Type B pancreatic cell (in vitro differentiated cells): ENCODE measurements at regions not wholly inside any gene's neighbourhood (a gene's known extent, or its start where the extent isn't known, plus 50 kb on each side); places are given as distances from the start of the nearest gene placed in this dataset.
"Not testable (repeated sequence)": the region's sequence is repeated elsewhere in the genome, so short reads cannot be mapped to it uniquely, and the experiment has no call there.

Experiments
- DNase-seq: peaks from one replicate; pipeline ENCODE4 v3.0.0; 2021; ENCODE audit warnings: mixed read lengths; ENCODE audit not compliant: unreplicated experiment; ENCODE audit errors: extremely low spot score
- H3K27ac Mint-ChIP-seq: 2 replicates; pipeline ENCODE4 v1.8.0; 2021; ENCODE audit warnings: mild to moderate bottlenecking, mixed read lengths
- H3K27me3 Mint-ChIP-seq: 2 replicates; pipeline ENCODE4 v1.8.0; 2021; ENCODE audit warnings: mixed read lengths
- H3K36me3 Mint-ChIP-seq: 2 replicates; pipeline ENCODE4 v1.8.0; 2021; ENCODE audit warnings: mixed read lengths
- H3K4me1 Mint-ChIP-seq: one replicate; pipeline ENCODE4 v1.8.0; 2021; ENCODE audit warnings: mixed read lengths; ENCODE audit not compliant: unreplicated experiment
- H3K4me3 Mint-ChIP-seq: 2 replicates; pipeline ENCODE4 v1.8.0; 2021; ENCODE audit warnings: mild to moderate bottlenecking, mixed read lengths
- H3K9me3 Mint-ChIP-seq: 2 replicates; pipeline ENCODE4 v1.8.0; 2021; ENCODE audit warnings: mixed read lengths
- TF ChIP-seq, protein P1 (sequence below): fragments of 200-600 bp; sonication (generic); conservative IDR thresholded peaks from 2 replicates; pipeline ENCODE4 v1.5.0; 2021; ENCODE audit warnings: antibody characterized with exemption, mild to moderate bottlenecking

DNA sequence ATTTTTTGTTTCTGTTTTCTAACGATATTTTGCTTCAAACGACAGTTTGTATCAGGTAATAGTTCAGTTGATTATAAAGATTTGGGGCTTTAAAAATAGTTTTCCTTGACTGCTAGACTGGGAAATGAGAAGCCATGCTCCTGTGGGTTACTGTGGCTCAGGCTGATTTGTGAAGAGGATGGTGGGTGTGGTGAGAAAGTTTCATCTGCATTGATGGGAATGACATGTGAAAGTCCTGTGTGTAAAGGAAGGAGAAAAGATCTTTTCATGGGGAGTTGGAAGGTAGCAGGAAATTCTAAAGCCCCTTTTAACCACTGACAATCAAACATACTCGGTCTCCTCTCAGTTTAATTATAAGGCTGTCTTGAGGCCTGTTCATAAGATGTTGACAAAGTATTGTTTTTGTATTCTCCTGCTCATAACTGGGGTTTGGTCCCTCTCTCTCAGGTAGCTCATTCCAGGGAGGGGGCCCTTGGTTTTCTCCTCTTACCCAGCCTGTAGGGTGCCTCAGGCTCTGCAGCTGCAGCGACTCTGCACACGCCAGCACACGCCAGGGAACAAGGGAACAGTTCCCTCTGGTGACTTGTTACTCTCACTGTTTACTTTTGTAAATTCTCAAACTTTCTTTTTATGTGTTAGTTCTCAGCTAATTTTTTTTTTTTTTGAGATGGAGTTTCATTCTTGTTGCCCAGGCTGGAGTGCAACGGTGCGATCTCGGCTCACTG lies 91.6 kb downstream of the CARTPT start:
- TF ChIP-seq, protein P1, sequence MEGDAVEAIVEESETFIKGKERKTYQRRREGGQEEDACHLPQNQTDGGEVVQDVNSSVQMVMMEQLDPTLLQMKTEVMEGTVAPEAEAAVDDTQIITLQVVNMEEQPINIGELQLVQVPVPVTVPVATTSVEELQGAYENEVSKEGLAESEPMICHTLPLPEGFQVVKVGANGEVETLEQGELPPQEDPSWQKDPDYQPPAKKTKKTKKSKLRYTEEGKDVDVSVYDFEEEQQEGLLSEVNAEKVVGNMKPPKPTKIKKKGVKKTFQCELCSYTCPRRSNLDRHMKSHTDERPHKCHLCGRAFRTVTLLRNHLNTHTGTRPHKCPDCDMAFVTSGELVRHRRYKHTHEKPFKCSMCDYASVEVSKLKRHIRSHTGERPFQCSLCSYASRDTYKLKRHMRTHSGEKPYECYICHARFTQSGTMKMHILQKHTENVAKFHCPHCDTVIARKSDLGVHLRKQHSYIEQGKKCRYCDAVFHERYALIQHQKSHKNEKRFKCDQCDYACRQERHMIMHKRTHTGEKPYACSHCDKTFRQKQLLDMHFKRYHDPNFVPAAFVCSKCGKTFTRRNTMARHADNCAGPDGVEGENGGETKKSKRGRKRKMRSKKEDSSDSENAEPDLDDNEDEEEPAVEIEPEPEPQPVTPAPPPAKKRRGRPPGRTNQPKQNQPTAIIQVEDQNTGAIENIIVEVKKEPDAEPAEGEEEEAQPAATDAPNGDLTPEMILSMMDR = no peak
- DNase-seq = no peak
- H3K9me3 Mint-ChIP-seq = peaks cover 12% of the 10 kb centered on the region
- no peak overlapping the region for H3K27ac Mint-ChIP-seq
- H3K36me3 Mint-ChIP-seq = no peaks in the 10 kb centered on the region
- H3K4me3 Mint-ChIP-seq = no peak overlapping the region
- H3K27me3 Mint-ChIP-seq = peaks cover 6% of the 10 kb centered on the region
- H3K4me1 Mint-ChIP-seq = peaks cover 37% of the 10 kb centered on the region

DNA sequence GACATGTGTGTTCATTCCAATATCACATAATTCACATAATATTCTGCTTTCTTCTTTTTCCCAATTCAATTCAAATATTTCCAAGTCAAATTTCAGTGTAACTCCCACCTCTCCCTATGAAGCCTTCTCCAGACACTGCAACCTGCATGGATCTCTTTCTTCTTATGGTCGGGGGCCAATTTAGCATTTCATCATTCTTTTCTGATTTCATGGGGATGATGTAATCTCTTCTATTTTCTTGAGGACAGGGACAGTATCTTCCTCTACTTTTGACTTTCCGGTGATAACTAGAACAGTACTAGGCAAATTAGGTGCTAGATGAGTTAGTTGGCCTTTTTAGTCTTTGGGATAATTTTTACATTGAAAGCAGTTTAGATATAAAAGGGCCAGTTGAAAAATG lies 92.7 kb downstream of the CARTPT start:
- Mint-ChIP-seq H3K9me3 (peaks cover 13% of the 10 kb centered on the region), H3K4me1 (peaks cover 33% of the 10 kb centered on the region), H3K27me3 (peaks cover 6% of the 10 kb centered on the region), H3K27ac (no peak overlapping the region), H3K36me3 (no peaks in the 10 kb centered on the region), H3K4me3 (no peak overlapping the region)
- TF ChIP-seq, protein P1 = no peak
- DNase-seq = no peak

DNA sequence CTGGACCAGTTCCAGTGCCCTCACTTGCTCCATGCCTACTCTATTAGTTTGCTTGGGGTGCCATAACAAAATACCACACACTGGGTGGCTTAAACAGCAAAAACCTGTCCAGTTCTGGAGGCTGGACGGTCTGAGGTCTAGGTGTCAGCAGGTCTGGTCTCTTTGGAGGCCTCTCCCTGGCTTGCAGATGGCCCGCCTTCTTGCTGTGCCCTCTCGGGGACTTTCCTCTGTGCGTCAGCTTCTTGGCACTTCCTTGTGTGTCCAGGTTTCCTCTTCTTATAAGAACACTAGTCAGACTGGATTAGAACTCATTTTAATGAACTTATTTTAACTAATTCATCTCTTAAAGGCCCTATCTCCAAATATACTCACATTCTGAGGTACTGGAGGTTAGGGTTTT lies 97.2 kb downstream of the CARTPT start:
- no peak for DNase-seq
- Mint-ChIP-seq H3K36me3 (no peaks in the 10 kb centered on the region), H3K4me3 (no peak overlapping the region), H3K27me3 (peaks cover 3% of the 10 kb centered on the region), H3K4me1 (peaks cover 4% of the 10 kb centered on the region), H3K27ac (no peak overlapping the region), H3K9me3 (peaks cover 20% of the 10 kb centered on the region)
- TF ChIP-seq, protein P1 = no peak

DNA sequence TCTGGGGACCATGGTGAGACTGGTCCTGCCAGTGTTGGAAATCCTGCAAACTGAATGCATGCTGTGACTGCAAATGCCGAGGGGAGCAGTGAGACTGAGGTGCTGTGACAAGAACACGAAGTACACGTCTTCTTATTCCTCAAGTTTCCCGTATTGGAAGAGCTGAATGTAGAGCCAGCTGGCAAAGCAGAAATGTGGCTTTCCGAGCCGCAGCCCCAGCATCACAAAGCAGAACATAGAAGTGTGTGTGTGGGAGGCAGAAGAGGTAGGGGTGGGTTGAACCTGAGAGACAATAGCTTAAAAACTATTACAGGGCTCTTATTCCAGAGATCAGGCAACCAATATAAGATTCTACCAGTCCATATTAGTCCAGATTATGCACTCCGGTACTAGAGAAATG lies 98.8 kb downstream of the CARTPT start:
- peaks cover 3% of the 10 kb centered on the region for H3K27me3 Mint-ChIP-seq
- H3K4me1 Mint-ChIP-seq = peaks cover 4% of the 10 kb centered on the region

DNA sequence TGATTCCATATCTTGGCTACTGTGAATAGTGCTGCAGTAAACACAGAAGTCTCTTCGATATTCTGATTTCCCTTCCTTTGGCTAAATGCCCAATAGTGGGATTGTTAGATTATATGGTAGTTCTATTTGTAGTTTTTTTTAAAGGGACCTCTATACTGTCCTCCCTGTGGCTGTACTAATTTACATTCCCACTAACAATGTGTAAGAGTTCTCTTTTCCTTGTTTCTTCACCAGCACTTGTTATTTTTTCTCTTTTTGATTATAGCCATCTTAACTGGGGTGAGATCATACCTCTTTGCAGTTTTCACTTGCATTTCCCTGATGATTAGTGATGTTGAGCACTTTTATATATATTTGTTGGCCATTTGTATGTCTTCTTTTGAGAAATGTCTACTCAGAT lies 102.0 kb downstream of the CARTPT start:
- Mint-ChIP-seq H3K9me3 (peaks cover 14% of the 10 kb centered on the region), H3K27me3 (no peaks in the 10 kb centered on the region), H3K4me3 (no peak overlapping the region), H3K27ac (no peak overlapping the region), H3K4me1 (no peaks in the 10 kb centered on the region), H3K36me3 (no peaks in the 10 kb centered on the region)
- no peak for DNase-seq
- TF ChIP-seq, protein P1 = no peak

More for the DNA sequence above, 98.8 kb downstream of the CARTPT start:
- TF ChIP-seq, protein P1 = no peak
- Mint-ChIP-seq H3K36me3 (no peaks in the 10 kb centered on the region), H3K27ac (no peak overlapping the region), H3K4me3 (no peak overlapping the region), H3K9me3 (peaks cover 27% of the 10 kb centered on the region)
- DNase-seq = no peak

DNA sequence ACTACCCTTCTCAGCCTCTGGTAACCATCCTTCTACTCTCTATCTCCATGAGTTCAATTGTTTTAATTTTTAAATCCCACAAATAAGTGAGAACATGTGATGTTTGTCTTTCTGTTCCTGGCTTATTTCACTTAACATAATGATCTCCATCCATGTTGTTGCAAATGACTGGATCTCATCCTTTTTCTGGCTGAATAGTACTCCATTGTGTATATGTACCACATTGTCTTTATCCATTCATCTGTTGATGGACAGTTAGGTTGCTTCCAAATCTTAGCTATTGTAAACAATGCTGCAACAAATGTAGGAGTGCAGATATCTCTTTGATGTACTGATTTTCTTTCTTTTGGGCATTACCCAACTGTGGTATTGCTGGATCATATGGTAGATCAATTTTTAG lies 103.0 kb downstream of the CARTPT start:
- H3K36me3 Mint-ChIP-seq, H3K4me1 Mint-ChIP-seq, H3K4me3 Mint-ChIP-seq, DNase-seq, H3K27ac Mint-ChIP-seq, H3K27me3 Mint-ChIP-seq: not testable (repeated sequence)
- peaks cover 19% of the 10 kb centered on the region for H3K9me3 Mint-ChIP-seq
